ENCODE measurements at regions not wholly inside any gene's neighbourhood (a gene's known extent, or its start where the extent isn't known, plus 50 kb on each side); places are given as distances from the start of the nearest gene placed in this dataset.

DNA sequence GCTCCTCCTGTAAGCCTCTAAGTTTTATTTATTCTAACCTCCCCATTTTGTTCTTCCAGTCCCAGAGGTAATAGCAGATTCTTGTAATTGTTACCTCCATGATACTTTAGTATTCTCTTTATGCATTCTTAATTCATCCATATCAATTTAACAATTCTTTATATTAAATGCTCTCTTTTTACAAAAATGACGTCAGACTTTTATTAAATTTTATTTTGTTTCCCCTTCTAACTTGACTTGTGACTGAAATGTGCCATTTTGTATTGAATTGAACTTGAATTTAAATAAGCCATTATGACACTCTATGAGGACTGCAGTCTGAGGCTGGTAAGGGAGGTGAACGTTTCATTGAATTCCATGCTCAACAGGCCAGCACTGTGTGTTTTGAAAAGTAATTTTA, 60.0 kb upstream of the NUDT10 start:
- TF ChIP-seq, protein P1, sequence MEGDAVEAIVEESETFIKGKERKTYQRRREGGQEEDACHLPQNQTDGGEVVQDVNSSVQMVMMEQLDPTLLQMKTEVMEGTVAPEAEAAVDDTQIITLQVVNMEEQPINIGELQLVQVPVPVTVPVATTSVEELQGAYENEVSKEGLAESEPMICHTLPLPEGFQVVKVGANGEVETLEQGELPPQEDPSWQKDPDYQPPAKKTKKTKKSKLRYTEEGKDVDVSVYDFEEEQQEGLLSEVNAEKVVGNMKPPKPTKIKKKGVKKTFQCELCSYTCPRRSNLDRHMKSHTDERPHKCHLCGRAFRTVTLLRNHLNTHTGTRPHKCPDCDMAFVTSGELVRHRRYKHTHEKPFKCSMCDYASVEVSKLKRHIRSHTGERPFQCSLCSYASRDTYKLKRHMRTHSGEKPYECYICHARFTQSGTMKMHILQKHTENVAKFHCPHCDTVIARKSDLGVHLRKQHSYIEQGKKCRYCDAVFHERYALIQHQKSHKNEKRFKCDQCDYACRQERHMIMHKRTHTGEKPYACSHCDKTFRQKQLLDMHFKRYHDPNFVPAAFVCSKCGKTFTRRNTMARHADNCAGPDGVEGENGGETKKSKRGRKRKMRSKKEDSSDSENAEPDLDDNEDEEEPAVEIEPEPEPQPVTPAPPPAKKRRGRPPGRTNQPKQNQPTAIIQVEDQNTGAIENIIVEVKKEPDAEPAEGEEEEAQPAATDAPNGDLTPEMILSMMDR (conservative IDR thresholded peaks at IDR 0.05; ENCODE audit: low read depth): no peak
- no peak for DNase-seq (ENCODE audit: low spot score)
- H3K27ac ChIP-seq: no peak overlapping the region
- ChIA-PET POLR2A (ENCODE audit: low non-redundant PET) (no interaction called here), CTCF (no interaction called here)

DNA sequence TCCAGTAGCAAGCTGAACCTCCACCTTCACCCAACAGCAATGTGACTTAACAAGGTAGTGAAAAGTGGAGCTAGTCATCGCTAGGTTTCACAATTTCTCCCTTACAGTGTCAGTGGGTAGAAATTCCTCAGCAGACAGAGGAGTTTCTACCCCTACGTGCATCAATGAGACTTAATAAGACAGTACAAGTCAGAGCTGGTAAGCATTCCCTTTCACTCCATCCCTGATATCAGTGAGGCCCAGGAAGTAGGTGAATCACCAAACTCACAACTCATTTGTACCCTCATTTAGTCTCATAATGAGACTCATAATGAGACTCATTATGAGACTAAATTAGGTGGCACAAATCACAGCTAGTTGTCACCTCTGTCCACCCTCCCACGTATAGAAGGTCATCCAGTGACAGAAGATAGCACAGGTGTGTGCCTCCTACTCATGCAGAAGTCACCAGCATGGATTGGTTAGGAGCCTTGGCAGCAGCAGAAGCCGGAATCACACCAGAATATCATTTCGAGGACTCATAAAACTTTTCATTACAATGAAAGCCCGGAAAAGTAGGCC, 50.8 kb upstream of the NUDT10 start:
- H3K27ac ChIP-seq: no peak overlapping the region
- TF ChIP-seq, protein P1 (conservative IDR thresholded peaks at IDR 0.05; ENCODE audit: low read depth): no peak
- CTCF ChIA-PET: no interaction called here
- DNase-seq (ENCODE audit: low spot score): no peak
- POLR2A ChIA-PET (ENCODE audit: low non-redundant PET): no interaction called here
